Gastrocnemius medialis (tissue), 4 donors: ENCODE measurements at regions not wholly inside any gene's neighbourhood (a gene's known extent, or its start where the extent isn't known, plus 50 kb on each side); places are given as distances from the start of the nearest gene placed in this dataset.

ENCODE experiments used
- ATAC-seq, 2 donors: fragments of 150-250 bp; one replicate each; pipeline ENCODE4 v1.9.1; 2016
- DNase-seq, 2 donors: peaks; one replicate each; pipeline ENCODE4 v3.0.0-alpha.2; 2019
- H3K27ac ChIP-seq, 4 donors: fragments of 200-600 bp; sonication (generic); 1 replicate in 1 of 4; 2 replicates in 3 of 4; pipeline ENCODE4 v1.5.1; 2016 to 2018; ENCODE audit warnings: mild to moderate bottlenecking in 2 of 4, moderate library complexity in 1 of 4
- H3K27me3 ChIP-seq, 3 donors: fragments of 200-600 bp; sonication (generic) in 2 of 3; 1 replicate in 1 of 3; 2 replicates in 2 of 3; pipeline versions ENCODE4 v1.5.1 to v1.6.0; 2016 to 2019; ENCODE audit warnings: mild to moderate bottlenecking in 1 of 3, moderate library complexity in 1 of 3
- H3K36me3 ChIP-seq, 2 donors: fragments of 200-600 bp; sonication (generic) in 1 of 2; one replicate each; pipeline ENCODE4 v1.5.1; 2017 to 2018
- H3K4me1 ChIP-seq, 2 donors: fragments of 200-600 bp; sonication (generic) in 1 of 2; one replicate each; pipeline ENCODE4 v1.5.1; 2016 to 2017; ENCODE audit warnings: mild to moderate bottlenecking in 2 of 2
- H3K4me3 ChIP-seq, 4 donors: fragments of 200-600 bp; sonication (generic) in 3 of 4; 1 replicate in 1 of 4; 2 replicates in 3 of 4; pipeline ENCODE4 v1.5.1; 2016 to 2019; ENCODE audit warnings: mild to moderate bottlenecking in 2 of 4
- H3K9me3 ChIP-seq, 3 donors: fragments of 200-600 bp; sonication (generic) in 2 of 3; 1 replicate in 1 of 3; 2 replicates in 2 of 3; pipeline ENCODE4 v1.5.1; 2016 to 2019
- POLR2A ChIP-seq, 2 donors: fragments of 450-650 bp; IDR thresholded peaks; one replicate each; pipeline ENCODE4 v1.6.1; 2017; ENCODE audit warnings: antibody characterized with exemption in 2 of 2, mild to moderate bottlenecking in 2 of 2, moderate library complexity in 2 of 2
- in situ Hi-C, 4 donors: fragments of 200-750 bp; cut with MboI; loops; one replicate each; pipeline versions ENCODE4 v1.15.0 to v1.8.0; 2017; ENCODE audit warnings: low sequenced_read_pairs in 4 of 4
- intact Hi-C: fragments of 100-400 bp; cut with DNase I; formaldehyde crosslinking; loops from one replicate; pipeline ENCODE4 v1.15.1; 2023; ENCODE audit warnings: low total_unique reads
- TF ChIP-seq, protein P1 (sequence below), 5 experiments: fragments of 450-650 bp in 3 of 5; fragments of 200-600 bp in 2 of 5; sonication (generic) in 2 of 5; IDR thresholded peaks in 4 of 5; conservative IDR thresholded peaks in 1 of 5; 1 replicate in 4 of 5; 2 replicates in 1 of 5; pipeline ENCODE4 v1.5.1; 2016 to 2019; ENCODE audit warnings: antibody characterized with exemption in 5 of 5, mild to moderate bottlenecking in 3 of 5, moderate library complexity in 3 of 5

DNA sequence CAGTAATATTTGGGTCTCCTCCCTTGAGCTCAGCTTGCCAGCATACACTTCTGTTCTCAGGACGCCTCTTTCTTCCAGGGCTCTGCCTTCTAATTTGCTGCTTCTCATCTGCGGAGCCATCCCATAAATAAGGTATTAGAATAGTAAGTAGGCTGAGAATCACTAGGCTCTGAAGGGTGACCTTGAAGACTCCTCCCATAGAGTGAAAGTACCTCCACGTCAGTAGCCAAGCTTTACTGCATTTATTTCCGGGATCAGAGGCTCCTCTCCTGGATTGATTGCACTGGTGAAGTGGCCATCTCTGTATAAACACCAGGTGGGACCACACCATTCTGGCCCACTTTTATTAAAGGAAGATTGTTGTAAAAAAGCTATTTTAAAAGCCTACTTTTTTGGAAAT, 315.5 kb downstream of the FAT3 start:
- Histone ChIP-seq H3K27ac (no peak overlapping the region), H3K36me3 (no peaks in the 10 kb centered on the region), H3K4me3 (no peak overlapping the region), H3K27me3 (no peaks in the 10 kb centered on the region), H3K4me1 (no peaks in the 10 kb centered on the region), H3K9me3 (no peaks in the 10 kb centered on the region)
- no peak for ATAC-seq
- DNase-seq, result no peak
- intact Hi-C loops, result no loop called here
- in situ Hi-C loops, result no loop called here
- TF ChIP-seq, protein P1, sequence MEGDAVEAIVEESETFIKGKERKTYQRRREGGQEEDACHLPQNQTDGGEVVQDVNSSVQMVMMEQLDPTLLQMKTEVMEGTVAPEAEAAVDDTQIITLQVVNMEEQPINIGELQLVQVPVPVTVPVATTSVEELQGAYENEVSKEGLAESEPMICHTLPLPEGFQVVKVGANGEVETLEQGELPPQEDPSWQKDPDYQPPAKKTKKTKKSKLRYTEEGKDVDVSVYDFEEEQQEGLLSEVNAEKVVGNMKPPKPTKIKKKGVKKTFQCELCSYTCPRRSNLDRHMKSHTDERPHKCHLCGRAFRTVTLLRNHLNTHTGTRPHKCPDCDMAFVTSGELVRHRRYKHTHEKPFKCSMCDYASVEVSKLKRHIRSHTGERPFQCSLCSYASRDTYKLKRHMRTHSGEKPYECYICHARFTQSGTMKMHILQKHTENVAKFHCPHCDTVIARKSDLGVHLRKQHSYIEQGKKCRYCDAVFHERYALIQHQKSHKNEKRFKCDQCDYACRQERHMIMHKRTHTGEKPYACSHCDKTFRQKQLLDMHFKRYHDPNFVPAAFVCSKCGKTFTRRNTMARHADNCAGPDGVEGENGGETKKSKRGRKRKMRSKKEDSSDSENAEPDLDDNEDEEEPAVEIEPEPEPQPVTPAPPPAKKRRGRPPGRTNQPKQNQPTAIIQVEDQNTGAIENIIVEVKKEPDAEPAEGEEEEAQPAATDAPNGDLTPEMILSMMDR (IDR thresholded peaks at IDR 0.05 in 4 of 5, conservative IDR thresholded peaks at IDR 0.05 in 1 of 5), result no peak
- no peak for TF ChIP-seq POLR2A (IDR thresholded peaks at IDR 0.05)

GRCh38 chr11:92545906-92546471, 321.4 kb downstream of the FAT3 start:
- TF ChIP-seq, protein P1 (IDR thresholded peaks at IDR 0.05 in 4 of 5, conservative IDR thresholded peaks at IDR 0.05 in 1 of 5), result no peak
- no peak for TF ChIP-seq POLR2A (IDR thresholded peaks at IDR 0.05)
- in situ Hi-C loops, result no loop called here

GRCh38 chr11:92546603-92547002, 322.0 kb downstream of the FAT3 start:
- Histone ChIP-seq H3K36me3 (no peaks in the 10 kb centered on the region), H3K27ac (no peak overlapping the region), H3K4me1 (no peaks in the 10 kb centered on the region), H3K9me3 (no peaks in the 10 kb centered on the region), H3K27me3 (no peaks in the 10 kb centered on the region), H3K4me3 (no peak overlapping the region)
- intact Hi-C loops (no loop called here), in situ Hi-C loops (no loop called here)
- DNase-seq (no peak), ATAC-seq (no peak)
- no peak for TF ChIP-seq POLR2A (IDR thresholded peaks at IDR 0.05)
- TF ChIP-seq, protein P1 (IDR thresholded peaks at IDR 0.05 in 4 of 5, conservative IDR thresholded peaks at IDR 0.05 in 1 of 5), result no peak

More at GRCh38 chr11:92545906-92546471, 321.4 kb downstream of the FAT3 start:
- intact Hi-C loops, result no loop called here
- Histone ChIP-seq H3K4me3 (no peak overlapping the region), H3K27me3 (no peaks in the 10 kb centered on the region), H3K36me3 (no peaks in the 10 kb centered on the region), H3K9me3 (no peaks in the 10 kb centered on the region), H3K4me1 (no peaks in the 10 kb centered on the region), H3K27ac (no peak overlapping the region)
- DNase-seq (no peak), ATAC-seq (no peak)

DNA sequence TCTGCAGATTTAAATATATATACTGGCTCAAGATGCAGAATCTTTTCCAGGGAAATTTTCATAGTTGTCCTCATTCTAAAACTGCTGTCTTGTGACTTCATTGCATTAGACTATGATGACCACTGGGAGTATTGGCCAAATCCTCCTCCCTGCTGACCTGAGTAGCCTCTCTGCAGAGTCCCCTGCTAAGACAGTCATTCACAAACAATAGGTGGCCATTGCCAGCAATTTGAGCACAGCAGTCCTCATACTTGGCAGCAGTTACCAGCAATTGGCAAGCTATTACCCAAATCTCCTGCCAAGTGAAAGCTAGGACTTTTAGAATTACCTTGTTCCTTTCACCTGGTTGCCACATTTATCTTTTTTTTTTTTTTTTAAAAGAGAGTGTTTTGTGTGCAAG, 325.8 kb downstream of the FAT3 start:
- Histone ChIP-seq H3K9me3 (no peaks in the 10 kb centered on the region), H3K27me3 (no peaks in the 10 kb centered on the region), H3K27ac (no peak overlapping the region), H3K36me3 (no peaks in the 10 kb centered on the region), H3K4me1 (no peaks in the 10 kb centered on the region), H3K4me3 (no peak overlapping the region)
- in situ Hi-C loops, result no loop called here
- ATAC-seq, result no peak
- intact Hi-C loops, result no loop called here
- DNase-seq, result no peak
- no peak for TF ChIP-seq POLR2A (IDR thresholded peaks at IDR 0.05)
- TF ChIP-seq, protein P1 (IDR thresholded peaks at IDR 0.05 in 4 of 5, conservative IDR thresholded peaks at IDR 0.05 in 1 of 5), result no peak

DNA sequence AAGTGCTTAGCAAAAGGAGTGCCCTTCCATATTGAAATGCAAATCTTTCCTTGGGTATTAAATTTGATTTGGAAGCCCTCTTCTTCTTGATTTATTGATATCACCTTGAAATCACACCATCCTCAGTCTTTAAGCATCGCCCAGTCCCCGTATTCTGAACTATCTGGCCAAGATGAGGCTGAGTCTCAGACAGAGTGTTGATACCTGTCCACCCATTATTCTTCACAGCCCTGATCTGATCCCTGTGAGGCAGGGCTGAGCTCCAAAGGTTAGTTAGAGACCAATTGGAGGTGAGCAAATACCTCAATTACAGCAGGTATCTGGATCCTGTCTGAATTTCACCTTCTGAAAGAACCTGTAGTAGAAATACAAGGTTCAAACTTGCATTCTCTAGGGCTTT, 326.3 kb downstream of the FAT3 start:
- ATAC-seq (no peak), DNase-seq (no peak)
- H3K27ac ChIP-seq, result no peak overlapping the region
- no peak overlapping the region for H3K4me3 ChIP-seq
- H3K27me3 ChIP-seq, result no peaks in the 10 kb centered on the region
- no peaks in the 10 kb centered on the region for H3K4me1 ChIP-seq
- no peaks in the 10 kb centered on the region for H3K9me3 ChIP-seq
- intact Hi-C loops, result no loop called here
- TF ChIP-seq, protein P1 (IDR thresholded peaks at IDR 0.05 in 4 of 5, conservative IDR thresholded peaks at IDR 0.05 in 1 of 5), result no peak
- no peak for TF ChIP-seq POLR2A (IDR thresholded peaks at IDR 0.05)
- in situ Hi-C loops, result no loop called here
- no peaks in the 10 kb centered on the region for H3K36me3 ChIP-seq
